ENCODE measurements at regions not wholly inside any gene's neighbourhood (a gene's known extent, or its start where the extent isn't known, plus 50 kb on each side); places are given as distances from the start of the nearest gene placed in this dataset.

GRCh38 chr11:98842187-98842586, 178.6 kb upstream of the CNTN5 start:
- intact Hi-C loops (cut with micrococcal nuclease), result no loop called here
- Histone ChIP-seq H3K4me3 (ENCODE audit: control extremely low read depth in 1 of 5, extremely low read depth in 1 of 5, insufficient read depth in 1 of 5, low read depth in 2 of 5, low read length in 4 of 5) (no peak overlapping the region), H3K4me2 (replicated peaks; ENCODE audit: low read depth, low read length, poor library complexity, severe bottlenecking) (no peak overlapping the region), H3K79me2 (ENCODE audit: control insufficient read depth, insufficient read depth, low read length) (no peaks in the 10 kb centered on the region), H2AFZ (ENCODE audit: insufficient read depth, low read depth, low read length, poor library complexity, severe bottlenecking) (no peak overlapping the region), H3K9me3 (ENCODE audit: control extremely low read depth in 1 of 3, control insufficient read depth in 2 of 3, insufficient read depth in 1 of 3, low read length in 2 of 3) (peaks cover 0 to 8% (median under 1%) of the 10 kb centered on the region in 3 donors), H3K36me3 (replicated peaks in 1 of 2; ENCODE audit: control extremely low read depth in 1 of 2, control insufficient read depth in 1 of 2, extremely low read depth in 1 of 2, insufficient read depth in 2 of 2, low read length in 1 of 2) (no peaks in the 10 kb centered on the region), H3K9ac (ENCODE audit: low read length) (no peak overlapping the region), H3K27me3 (replicated peaks in 1 of 4; ENCODE audit: control extremely low read depth in 1 of 4, control insufficient read depth in 3 of 4, insufficient read depth in 4 of 4, low read length in 3 of 4) (no peaks in the 10 kb centered on the region), H3K27ac (ENCODE audit: low read length in 2 of 2) (no peak overlapping the region), H4K20me1 (ENCODE audit: control insufficient read depth, insufficient read depth, low read length, poor library complexity, severe bottlenecking) (no peaks in the 10 kb centered on the region), H3K4me1 (ENCODE audit: control insufficient read depth in 2 of 2, insufficient read depth in 2 of 2, low read length in 2 of 2) (no peaks in the 10 kb centered on the region)
- ATAC-seq (ENCODE audit: low read depth) (no peak), DNase-seq (no peak)
- Mint-ChIP-seq H3K9me3 (ENCODE audit: insufficient read depth) (no peaks in the 10 kb centered on the region), H3K27ac (no peak overlapping the region), H3K27me3 (no peaks in the 10 kb centered on the region), H3K4me1 (no peaks in the 10 kb centered on the region), H3K4me3 (no peak overlapping the region)
- CTCF ChIA-PET, result no interaction called here
- TF ChIP-seq EZH2 (IDR thresholded peaks at IDR 0.05; ENCODE audit: borderline replicate concordance, insufficient read depth, low read depth, low read length, poor library complexity, severe bottlenecking) (no peak), CTCF (IDR thresholded peaks at IDR 0.05) (no peak)
- POLR2A ChIA-PET, result no interaction called here

GRCh38 chr11:98862169-98862568, 158.6 kb upstream of the CNTN5 start:
- ATAC-seq (ENCODE audit: low read depth) (no peak), DNase-seq (no peak)
- Mint-ChIP-seq H3K4me3 (no peak overlapping the region), H3K9me3 (ENCODE audit: insufficient read depth) (peaks cover 3% of the 10 kb centered on the region), H3K27me3 (no peaks in the 10 kb centered on the region), H3K27ac (no peak overlapping the region), H3K4me1 (no peaks in the 10 kb centered on the region)
- ChIA-PET POLR2A (no interaction called here), CTCF (no interaction called here)
- no CpG with 5 or more reads among the region's 5 CpGs for WGBS (ENCODE audit: insufficient coverage)
- TF ChIP-seq EZH2 (IDR thresholded peaks at IDR 0.05; ENCODE audit: borderline replicate concordance, insufficient read depth, low read depth, low read length, poor library complexity, severe bottlenecking) (no peak), CTCF (IDR thresholded peaks at IDR 0.05) (no peak)
- Histone ChIP-seq H3K4me1 (ENCODE audit: control insufficient read depth in 2 of 2, insufficient read depth in 2 of 2, low read length in 2 of 2) (no peaks in the 10 kb centered on the region), H3K27ac (ENCODE audit: low read length in 2 of 2) (no peak overlapping the region), H3K36me3 (replicated peaks in 1 of 2; ENCODE audit: control extremely low read depth in 1 of 2, control insufficient read depth in 1 of 2, extremely low read depth in 1 of 2, insufficient read depth in 2 of 2, low read length in 1 of 2) (no peaks in the 10 kb centered on the region), H3K9ac (ENCODE audit: low read length) (no peak overlapping the region), H3K79me2 (ENCODE audit: control insufficient read depth, insufficient read depth, low read length) (no peaks in the 10 kb centered on the region), H3K4me2 (replicated peaks; ENCODE audit: low read depth, low read length, poor library complexity, severe bottlenecking) (no peak overlapping the region), H3K9me3 (ENCODE audit: control extremely low read depth in 1 of 3, control insufficient read depth in 2 of 3, insufficient read depth in 1 of 3, low read length in 2 of 3) (peaks cover 0 to 7% (median 0%) of the 10 kb centered on the region in 3 donors), H3K4me3 (ENCODE audit: control extremely low read depth in 1 of 5, extremely low read depth in 1 of 5, insufficient read depth in 1 of 5, low read depth in 2 of 5, low read length in 4 of 5) (no peak overlapping the region), H2AFZ (ENCODE audit: insufficient read depth, low read depth, low read length, poor library complexity, severe bottlenecking) (no peak overlapping the region), H4K20me1 (ENCODE audit: control insufficient read depth, insufficient read depth, low read length, poor library complexity, severe bottlenecking) (no peaks in the 10 kb centered on the region), H3K27me3 (replicated peaks in 1 of 4; ENCODE audit: control extremely low read depth in 1 of 4, control insufficient read depth in 3 of 4, insufficient read depth in 4 of 4, low read length in 3 of 4) (no peaks in the 10 kb centered on the region)
- intact Hi-C loops (cut with micrococcal nuclease), result no loop called here
